Panc1 (cell line): ENCODE measurements at regions not wholly inside any gene's neighbourhood (a gene's known extent, or its start where the extent isn't known, plus 50 kb on each side); places are given as distances from the start of the nearest gene placed in this dataset.

Experiments
- POLR2AphosphoS5 ChIP-seq: IDR thresholded peaks from 2 replicates; pipeline ENCODE4 v1.6.1; 2012; ENCODE audit warnings: mild to moderate bottlenecking, low read depth, low read length, moderate library complexity
- SIN3A ChIP-seq: IDR thresholded peaks from 2 replicates; pipeline ENCODE4 v1.6.1; 2012; ENCODE audit warnings: low read depth, mild to moderate bottlenecking, low read length, moderate library complexity, borderline replicate concordance; ENCODE audit not compliant: insufficient read depth
- TCF7L2 ChIP-seq: IDR thresholded peaks from 2 replicates; pipeline ENCODE4 v1.6.1; 2011; ENCODE audit warnings: mild to moderate bottlenecking, low read depth, low read length, inconsistent platforms
- TF ChIP-seq, protein P1 (sequence below): fragments of 450-650 bp; IDR thresholded peaks from 2 replicates; pipeline ENCODE4 v1.5.1; 2017; ENCODE audit warnings: mild to moderate bottlenecking
- TF ChIP-seq, protein P2 (sequence below), 2 experiments: IDR thresholded peaks; 2 replicates each; pipeline ENCODE4 v1.6.1; 2011 to 2012; ENCODE audit warnings: low read depth in 2 of 2, control low read depth in 1 of 2, low read length in 1 of 2, mild to moderate bottlenecking in 1 of 2, moderate library complexity in 1 of 2; ENCODE audit not compliant: insufficient read depth in 1 of 2

DNA sequence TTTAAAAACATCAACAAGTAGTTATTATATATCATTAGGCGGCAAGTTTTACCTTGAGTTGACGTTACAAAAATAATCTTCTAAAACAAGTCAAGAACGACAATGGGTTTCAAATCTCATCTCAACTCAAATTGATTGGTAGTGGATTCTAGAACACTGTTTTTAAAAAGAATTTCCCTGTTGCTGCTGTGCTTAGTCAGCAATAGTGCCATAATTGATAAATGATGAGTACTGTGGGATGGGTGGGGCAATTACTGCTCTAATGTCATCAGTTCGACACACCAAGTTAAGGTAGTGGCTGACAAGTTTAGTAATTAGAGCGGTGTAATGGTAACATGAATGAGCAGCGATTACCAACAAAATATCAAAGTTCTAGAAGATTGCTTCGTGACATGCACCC, 73.4 kb upstream of the HTR1B start:
- TF ChIP-seq, protein P1, sequence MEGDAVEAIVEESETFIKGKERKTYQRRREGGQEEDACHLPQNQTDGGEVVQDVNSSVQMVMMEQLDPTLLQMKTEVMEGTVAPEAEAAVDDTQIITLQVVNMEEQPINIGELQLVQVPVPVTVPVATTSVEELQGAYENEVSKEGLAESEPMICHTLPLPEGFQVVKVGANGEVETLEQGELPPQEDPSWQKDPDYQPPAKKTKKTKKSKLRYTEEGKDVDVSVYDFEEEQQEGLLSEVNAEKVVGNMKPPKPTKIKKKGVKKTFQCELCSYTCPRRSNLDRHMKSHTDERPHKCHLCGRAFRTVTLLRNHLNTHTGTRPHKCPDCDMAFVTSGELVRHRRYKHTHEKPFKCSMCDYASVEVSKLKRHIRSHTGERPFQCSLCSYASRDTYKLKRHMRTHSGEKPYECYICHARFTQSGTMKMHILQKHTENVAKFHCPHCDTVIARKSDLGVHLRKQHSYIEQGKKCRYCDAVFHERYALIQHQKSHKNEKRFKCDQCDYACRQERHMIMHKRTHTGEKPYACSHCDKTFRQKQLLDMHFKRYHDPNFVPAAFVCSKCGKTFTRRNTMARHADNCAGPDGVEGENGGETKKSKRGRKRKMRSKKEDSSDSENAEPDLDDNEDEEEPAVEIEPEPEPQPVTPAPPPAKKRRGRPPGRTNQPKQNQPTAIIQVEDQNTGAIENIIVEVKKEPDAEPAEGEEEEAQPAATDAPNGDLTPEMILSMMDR: no peak
- TF ChIP-seq POLR2AphosphoS5: no peak
- TF ChIP-seq, protein P2, sequence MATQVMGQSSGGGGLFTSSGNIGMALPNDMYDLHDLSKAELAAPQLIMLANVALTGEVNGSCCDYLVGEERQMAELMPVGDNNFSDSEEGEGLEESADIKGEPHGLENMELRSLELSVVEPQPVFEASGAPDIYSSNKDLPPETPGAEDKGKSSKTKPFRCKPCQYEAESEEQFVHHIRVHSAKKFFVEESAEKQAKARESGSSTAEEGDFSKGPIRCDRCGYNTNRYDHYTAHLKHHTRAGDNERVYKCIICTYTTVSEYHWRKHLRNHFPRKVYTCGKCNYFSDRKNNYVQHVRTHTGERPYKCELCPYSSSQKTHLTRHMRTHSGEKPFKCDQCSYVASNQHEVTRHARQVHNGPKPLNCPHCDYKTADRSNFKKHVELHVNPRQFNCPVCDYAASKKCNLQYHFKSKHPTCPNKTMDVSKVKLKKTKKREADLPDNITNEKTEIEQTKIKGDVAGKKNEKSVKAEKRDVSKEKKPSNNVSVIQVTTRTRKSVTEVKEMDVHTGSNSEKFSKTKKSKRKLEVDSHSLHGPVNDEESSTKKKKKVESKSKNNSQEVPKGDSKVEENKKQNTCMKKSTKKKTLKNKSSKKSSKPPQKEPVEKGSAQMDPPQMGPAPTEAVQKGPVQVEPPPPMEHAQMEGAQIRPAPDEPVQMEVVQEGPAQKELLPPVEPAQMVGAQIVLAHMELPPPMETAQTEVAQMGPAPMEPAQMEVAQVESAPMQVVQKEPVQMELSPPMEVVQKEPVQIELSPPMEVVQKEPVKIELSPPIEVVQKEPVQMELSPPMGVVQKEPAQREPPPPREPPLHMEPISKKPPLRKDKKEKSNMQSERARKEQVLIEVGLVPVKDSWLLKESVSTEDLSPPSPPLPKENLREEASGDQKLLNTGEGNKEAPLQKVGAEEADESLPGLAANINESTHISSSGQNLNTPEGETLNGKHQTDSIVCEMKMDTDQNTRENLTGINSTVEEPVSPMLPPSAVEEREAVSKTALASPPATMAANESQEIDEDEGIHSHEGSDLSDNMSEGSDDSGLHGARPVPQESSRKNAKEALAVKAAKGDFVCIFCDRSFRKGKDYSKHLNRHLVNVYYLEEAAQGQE (IDR thresholded peaks at IDR 0.05; ENCODE audit: insufficient read depth in 1 of 2, low read depth in 2 of 2, low read length in 1 of 2): no peak
- no peak for TF ChIP-seq SIN3A
- no peak for TF ChIP-seq TCF7L2
